SU-DHL-6 (cell line): ENCODE measurements at regions not wholly inside any gene's neighbourhood (a gene's known extent, or its start where the extent isn't known, plus 50 kb on each side); places are given as distances from the start of the nearest gene placed in this dataset.

ENCODE experiments used
- EZH2phosphoT487 ChIP-seq: fragments of 200-600 bp; sonication (generic), shearing (Covaris generic); conservative IDR thresholded peaks from 2 replicates; pipeline ENCODE4 v1.6.1; 2018; ENCODE audit warnings: mild to moderate bottlenecking, antibody characterized with exemption, low read length, moderate library complexity, mixed read lengths
- TF ChIP-seq, protein P1 (sequence below): fragments of 200-600 bp; sonication (generic); IDR thresholded peaks from one replicate; pipeline ENCODE4 v1.5.1; 2017; ENCODE audit warnings: antibody characterized with exemption, mild to moderate bottlenecking, low read length, moderate library complexity; ENCODE audit not compliant: insufficient read depth, poor library complexity, severe bottlenecking

- TF ChIP-seq, protein P1, sequence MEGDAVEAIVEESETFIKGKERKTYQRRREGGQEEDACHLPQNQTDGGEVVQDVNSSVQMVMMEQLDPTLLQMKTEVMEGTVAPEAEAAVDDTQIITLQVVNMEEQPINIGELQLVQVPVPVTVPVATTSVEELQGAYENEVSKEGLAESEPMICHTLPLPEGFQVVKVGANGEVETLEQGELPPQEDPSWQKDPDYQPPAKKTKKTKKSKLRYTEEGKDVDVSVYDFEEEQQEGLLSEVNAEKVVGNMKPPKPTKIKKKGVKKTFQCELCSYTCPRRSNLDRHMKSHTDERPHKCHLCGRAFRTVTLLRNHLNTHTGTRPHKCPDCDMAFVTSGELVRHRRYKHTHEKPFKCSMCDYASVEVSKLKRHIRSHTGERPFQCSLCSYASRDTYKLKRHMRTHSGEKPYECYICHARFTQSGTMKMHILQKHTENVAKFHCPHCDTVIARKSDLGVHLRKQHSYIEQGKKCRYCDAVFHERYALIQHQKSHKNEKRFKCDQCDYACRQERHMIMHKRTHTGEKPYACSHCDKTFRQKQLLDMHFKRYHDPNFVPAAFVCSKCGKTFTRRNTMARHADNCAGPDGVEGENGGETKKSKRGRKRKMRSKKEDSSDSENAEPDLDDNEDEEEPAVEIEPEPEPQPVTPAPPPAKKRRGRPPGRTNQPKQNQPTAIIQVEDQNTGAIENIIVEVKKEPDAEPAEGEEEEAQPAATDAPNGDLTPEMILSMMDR = no peak
- TF ChIP-seq EZH2phosphoT487 = no peak
Observed at GRCh38 chr3:135538123-135538522, 427.4 kb upstream of the PPP2R3A start.
